NOMO-1 treated with dmso at 0.1 percent for 144 hours (cell line): ENCODE measurements at regions not wholly inside any gene's neighbourhood (a gene's known extent, or its start where the extent isn't known, plus 50 kb on each side); places are given as distances from the start of the nearest gene placed in this dataset.
"Not testable (repeated sequence)": the region's sequence is repeated elsewhere in the genome, so short reads cannot be mapped to it uniquely, and the experiment has no call there.

Experiments
- DNase-seq: peaks from one replicate; lab custom pipeline; 2025; ENCODE audit not compliant: unreplicated experiment; lab: John Stamatoyannopoulos, UW

DNA sequence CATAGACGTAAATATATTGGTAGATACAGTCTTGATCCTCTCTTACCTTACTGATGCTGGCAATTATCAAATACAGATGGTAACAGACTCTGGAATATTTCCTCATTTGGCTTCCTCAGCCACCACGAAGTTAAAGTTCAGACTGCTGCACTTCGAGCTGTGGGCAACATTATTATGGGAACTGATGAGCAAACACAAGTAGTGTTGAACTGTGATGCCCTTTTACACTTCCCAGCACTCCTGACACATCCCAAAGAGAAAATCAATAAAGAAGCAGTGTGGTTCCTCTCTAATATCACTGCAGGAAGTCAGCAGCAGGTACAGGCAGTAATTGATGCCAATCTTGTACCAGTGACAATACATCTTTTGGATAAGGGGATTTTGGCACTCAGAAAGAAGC lies 162.7 kb upstream of the NT5E start:
- DNase-seq, result no peak

DNA sequence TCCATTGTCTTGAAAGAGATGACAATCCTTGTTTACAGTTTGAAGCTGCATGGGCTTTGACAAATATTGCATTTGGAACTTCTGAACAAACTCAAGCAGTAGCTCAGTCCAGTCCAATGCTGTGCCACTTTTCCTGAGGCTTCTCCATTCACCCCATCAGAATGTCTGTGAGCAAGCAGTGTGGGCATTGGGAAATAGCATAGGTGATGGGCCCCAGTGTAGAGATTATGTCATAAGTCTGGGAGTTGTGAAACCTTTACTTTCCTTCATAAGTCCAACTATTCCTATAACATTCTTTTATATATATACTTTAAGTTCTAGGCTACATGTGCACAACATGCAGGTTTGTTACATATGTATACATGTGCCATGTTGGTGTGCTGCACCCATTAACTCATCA lies 163.4 kb upstream of the NT5E start:
- not testable (repeated sequence) for DNase-seq

DNA sequence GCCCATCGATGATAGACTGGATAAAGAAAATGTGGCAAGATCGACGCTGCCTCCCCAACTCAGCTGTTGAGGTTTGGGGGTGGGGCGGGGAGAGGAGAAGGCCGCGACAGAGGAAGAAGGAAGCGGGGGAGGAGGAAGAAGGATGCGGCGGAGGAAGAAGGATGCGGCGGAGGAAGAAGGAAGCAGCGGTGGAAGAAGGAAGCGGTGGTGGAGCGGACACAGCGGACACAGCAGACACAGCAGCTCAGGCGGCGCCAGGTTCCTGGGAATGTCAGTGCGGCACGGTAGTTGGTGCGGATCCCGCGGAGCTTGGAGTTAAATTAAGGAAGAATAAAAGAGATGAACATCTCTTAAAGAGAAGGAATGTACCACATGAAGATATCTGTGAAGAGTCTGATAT lies 163.9 kb upstream of the NT5E start:
- DNase-seq, result no peak

DNA sequence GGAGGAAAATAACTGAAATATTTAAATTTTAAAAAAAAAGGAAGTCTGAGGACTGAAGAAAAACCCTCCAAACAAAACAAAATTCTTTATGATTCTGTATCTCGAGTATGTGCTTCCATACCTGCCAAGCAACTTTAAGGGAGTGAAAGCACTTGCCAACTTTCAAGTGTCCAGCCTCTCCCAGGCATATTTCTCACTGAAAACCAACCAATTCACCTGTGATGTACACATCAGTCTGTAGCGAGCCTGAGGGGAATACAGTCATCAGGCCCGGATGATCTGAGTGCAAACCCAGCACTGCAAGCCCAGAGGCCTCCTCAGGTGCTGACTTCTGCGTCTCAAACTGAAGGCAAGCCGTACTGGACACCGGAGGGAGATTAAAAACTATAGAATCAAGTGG lies 164.8 kb upstream of the NT5E start:
- no peak for DNase-seq

DNA sequence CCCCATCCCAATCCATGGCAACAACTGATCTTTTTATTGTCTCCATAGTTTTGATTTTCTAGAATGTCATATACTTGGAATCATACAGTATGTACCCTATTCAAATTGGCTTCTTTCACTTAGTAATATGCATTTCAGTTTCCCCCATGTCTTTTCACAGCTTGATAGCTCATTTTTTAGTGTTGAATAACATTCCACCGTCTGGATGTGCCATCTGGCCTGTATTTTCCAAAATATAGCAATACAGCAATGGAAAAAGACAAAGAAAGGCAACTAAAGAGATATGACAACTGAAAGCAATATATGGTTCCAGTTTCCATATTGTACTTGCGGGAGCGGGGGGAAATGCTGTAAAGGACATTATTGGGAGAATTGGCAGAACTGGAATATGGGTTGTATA lies 166.4 kb upstream of the NT5E start:
- DNase-seq, result no peak

DNA sequence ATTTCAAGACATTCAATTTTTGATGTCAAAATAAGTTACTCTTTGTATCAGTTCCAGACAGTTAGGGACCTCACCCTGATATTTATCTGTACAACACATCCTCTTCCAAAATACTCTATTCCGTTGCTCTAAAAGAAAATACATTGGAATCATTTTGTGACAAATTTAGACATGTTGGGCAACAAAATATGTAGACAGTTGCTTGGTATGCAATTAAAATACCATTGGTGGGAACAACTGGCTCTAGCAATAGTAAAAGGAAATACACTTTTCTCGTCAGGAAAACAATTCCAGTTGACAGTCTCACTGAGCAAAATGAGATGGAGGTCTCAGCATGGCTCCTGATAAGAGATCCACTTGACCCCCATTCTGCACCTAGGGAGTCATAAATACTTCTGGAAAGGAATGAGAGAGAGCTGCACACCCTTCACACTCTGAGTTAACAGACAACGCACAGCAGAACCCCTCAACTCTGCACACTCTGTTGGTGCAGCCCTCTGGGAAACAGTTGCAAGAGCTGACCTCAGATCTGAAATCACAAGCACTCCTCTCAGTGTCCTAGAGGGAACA lies 171.3 kb upstream of the NT5E start:
- no peak for DNase-seq

DNA sequence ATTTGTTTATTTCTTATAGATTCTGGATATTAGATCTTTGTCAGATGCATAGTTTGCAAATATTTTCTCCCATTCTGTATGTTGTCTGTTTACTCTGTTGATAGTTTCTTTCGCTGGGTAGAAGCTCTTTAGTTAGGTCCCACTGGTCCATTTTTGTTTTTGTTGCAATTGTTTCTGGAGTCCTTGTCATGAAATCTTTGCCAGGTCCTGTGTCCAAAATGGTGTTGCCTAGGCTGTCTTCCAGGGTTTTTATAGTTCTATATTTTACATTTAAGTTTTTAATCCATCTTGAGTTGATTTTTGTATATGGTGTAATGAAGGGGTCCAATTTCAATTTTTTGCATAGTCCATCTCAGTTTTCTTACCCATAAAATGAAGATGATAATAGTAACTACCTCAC lies 173.9 kb upstream of the NT5E start:
- DNase-seq, result not testable (repeated sequence)

DNA sequence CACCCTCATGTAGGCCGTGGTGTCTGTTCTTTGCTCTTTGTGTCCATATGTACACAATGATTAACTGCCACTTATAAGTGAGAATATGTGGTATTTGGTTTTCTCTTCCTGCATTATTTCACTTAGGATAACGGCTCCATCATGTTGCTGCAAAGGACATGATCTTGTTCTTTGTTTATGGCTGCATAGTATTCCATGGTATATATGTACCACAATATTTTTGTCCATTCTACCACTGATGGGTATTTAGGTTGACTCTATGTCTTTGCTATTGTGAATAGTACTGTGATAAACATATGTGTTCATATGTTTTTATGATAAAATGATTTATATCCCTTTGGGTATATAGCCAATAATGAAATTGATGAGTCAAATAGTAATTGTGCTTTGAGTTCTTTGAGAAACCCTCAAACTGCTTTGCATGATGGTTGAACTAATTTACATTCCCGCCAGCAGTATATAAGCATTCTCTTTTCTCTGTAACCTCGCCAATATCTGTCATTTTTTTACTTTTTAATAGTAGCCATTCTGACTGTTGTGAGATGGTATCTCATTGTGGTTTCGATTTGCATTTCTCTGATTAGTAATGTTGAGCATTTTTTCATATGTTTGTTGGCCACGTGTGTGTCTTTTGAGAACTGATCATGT lies 174.4 kb upstream of the NT5E start:
- no peak for DNase-seq

DNA sequence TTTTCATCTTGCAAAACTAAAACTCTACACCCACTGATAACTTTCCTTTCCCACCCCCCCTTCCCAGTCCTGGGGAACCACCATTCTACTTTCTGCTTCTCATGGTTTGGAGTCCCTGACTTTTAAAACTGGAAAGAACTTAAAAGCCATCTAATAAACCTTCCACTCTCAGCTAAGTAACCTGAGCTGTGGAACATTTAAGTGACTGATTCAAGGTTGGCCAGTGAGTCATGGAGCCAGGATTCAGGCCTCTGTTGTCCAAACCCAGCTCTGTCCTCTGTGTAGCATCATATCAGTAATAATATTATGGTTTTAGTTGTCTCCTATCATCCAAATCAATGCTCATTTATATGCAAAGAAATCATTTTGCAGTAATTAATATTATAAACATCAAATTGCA lies 176.0 kb upstream of the NT5E start:
- no peak for DNase-seq

DNA sequence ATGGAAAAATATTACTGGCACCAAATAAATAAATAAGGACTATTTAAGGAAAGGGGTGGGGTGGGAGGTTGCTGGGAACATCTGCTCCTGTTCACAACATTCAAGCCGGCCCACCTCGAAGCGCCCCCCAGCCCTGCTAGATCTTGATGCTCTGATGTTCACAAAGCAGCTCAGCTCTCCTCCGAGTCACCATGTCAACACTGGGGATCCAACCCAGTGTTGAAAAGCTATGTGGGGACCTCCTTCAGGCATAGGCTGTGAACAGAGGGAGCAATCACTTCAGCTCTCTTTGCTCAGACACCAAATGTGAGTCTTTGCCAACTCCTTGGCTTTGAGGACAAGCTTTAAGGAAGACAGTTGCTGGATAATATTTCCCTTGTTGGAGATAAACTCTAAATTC lies 176.8 kb upstream of the NT5E start:
- DNase-seq, result no peak

DNA sequence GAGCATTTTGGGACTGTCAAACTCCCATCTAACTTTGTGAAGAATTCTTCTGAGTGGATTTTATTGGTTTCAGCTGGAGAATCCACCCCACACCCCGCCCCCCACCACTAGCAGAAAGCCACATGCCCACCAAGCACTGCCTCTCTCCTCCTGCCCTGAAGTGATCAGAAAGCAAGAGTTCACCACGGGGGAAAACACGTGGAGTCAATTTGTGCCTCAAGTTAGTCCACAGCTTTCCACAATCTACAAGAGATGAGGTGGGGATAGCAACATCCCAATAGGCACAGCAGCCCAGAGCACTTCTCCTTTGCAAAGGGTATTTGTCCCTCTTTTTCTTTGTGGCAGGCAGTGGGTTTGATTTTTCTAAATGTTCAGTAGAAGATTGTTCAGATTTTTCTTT lies 177.3 kb upstream of the NT5E start:
- DNase-seq, result no peak

DNA sequence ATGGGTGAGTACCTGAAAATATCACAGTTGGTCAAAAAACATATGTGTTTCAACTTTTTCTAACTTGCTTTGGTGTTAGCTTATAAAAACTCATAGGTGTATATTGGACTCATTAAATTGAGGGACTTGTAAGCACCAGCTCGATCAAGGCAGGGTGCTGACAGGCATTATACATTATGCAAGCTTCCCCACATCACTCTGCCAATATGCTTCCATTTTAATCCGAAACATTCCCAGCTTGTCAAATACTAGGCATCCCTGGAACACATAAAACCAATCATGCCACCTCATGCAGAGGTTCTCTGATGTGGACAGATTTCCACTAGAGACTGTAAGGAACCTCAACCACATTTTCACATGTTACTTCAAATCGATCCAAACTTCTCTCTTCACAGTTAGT lies 187.3 kb upstream of the NT5E start:
- DNase-seq, result no peak

DNA sequence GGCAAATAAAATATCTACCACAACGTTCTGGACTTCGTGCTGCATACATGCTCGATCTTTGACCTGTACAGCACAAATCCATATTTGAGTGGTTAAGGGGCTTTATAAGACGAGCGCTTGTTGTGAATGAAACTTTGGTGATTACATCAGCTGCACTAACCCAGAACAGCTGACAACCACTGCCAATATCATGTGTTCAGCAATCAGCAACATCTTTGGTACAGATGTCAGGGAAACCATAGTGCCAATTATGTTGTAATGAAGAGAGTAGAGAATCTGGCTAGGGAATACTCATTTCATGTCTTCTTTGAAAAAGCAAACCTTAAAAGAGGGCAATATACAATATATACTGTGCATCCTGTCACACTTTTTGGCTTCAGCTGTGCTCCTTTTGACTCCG lies 188.6 kb upstream of the NT5E start:
- DNase-seq, result no peak

DNA sequence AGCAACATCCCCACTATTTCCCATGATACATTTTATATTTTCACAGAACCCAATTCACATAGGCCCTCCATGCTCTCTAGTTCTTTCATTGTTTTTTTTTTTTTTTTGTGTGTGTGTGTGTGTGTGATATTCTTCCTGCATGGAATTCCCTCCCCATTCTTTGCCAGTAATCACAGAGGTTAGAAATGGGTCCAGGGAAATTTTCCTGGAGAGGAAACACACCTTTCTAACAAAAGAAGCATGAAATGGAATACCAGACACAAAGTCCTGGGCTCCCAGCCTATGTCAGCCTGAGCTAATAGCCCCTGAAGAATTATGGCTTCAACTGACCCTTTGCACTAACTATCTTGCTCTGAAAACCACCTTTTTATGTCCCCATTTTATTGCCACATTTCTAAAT lies 194.2 kb upstream of the NT5E start:
- no peak for DNase-seq

DNA sequence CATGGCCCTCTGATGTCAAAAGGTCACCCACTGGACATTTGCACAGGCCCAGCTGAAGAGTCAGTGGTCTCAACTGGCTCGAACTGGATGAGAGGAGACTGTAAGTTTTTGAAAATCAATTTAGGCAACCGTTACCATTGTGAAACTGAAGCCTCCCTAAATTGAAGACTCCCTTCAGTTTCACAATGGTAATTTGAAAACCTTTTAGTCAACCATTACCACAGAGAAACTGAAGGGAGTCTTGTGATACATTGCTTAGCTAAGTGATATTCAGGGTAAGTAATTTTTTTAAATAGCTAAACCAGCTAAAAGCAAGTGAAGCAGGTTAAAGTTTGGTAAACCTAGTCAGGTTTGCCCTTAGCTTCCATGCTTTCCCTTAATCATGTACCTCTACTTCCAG lies 197.3 kb upstream of the NT5E start:
- no peak for DNase-seq

DNA sequence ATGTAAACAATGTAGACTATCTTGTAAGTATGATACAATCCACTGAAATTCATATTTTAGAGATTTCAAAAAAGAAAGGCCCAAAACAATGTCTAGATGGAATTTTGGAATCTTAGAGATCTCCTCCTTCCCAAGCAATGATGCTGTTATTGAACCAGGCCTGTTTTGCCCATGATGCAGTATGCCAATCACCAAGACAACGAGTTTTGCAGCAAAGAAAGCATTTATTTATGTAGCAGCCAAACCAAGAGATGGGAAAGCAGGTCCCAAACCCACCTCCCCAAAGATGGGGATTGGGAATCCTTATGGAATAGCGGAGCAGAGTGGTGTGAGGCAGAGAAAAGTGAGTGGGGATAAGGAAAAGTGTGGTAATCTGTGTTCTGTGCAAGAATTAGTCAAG lies 197.8 kb upstream of the NT5E start:
- no peak for DNase-seq

DNA sequence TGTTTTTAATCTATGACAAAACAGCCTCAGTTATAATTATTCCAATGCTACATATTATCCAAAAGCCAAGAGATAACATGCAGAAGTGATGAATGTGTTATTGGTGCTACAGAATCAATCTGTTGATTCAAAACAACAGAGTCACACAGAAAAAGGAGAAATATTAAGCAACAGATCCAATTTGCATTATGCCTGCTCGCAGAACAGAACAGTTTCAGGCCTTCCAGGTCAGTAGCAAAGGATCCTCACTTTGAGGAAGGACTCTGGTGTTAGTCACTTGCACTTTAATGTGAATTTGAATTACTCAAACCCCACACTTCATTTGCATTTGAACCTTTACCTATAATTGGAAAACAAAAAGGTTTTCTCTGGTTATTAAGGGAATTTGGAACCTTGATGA lies 198.6 kb upstream of the NT5E start:
- no peak for DNase-seq

DNA sequence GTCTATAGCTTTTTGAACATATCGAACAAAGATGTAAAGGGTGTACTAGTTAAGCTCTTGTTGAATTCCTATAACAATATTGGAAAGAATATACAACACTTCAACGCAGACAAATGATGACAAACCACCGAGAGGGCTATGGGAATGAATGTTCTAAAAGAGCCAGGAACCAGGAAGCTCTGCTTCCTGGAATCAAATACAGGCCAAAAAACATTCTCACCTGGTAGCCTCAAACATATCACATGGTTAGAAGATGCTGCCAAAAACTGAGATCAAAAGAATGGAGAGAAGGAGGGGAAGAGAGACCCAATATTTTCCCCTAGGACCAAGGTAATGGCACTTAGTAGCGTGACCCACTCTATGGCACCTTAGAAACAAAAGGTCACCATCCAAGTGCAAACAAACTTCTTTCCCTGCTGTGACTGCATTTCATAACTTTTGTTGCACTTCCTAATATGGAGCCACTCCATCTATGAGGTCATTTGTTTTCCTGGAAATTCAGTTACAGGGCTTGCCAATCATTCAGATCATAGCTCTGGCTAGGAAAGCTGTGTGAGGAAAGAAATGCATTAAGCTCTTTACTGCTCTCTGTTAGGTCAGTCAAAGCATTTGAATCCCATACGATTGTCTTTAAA lies 199.2 kb upstream of the NT5E start:
- no peak for DNase-seq

DNA sequence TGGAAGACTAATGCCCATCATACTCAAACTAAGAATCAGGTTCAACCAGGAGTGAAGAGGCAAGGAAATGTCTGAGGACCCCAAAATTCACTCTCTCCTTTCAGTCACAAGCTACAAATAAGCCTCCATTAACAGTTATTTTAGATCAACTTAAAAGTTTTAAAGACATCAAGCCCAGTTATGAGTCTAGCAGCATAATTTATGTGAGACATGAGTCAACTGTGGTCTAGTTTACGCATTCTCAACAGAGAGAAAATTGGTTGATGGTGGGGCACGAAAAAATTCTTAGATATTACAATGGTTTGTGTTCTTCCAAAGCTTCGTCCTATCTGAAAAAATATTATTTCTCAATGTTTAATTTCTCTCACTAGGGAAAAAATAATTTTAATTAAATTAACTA lies 204.9 kb upstream of the NT5E start:
- DNase-seq, result no peak

DNA sequence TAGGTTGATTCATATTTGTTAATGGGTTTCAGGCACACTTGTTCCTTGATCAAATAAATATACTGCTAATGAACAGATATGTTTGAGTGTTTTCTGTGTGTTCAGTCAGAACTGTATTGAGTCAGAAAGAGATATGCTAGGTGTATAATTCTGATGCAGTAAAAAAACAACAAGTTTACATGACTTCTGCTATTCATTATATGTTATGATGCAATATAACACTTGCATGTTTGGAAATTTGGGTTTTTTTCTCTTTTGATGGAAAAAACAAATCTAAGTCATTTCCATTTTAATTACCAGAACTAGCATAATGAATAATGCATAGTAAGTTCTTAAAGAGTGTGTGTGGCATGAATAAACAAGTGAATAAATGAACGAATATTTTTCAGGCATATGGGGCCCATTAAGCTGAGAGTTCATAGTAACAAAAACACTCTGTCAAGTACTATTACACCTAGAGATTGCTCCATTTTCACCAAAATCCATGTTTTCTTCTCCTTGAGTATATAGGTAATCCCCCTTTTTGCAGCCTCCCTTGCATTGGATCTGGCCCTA lies 208.3 kb upstream of the NT5E start:
- DNase-seq, result no peak

DNA sequence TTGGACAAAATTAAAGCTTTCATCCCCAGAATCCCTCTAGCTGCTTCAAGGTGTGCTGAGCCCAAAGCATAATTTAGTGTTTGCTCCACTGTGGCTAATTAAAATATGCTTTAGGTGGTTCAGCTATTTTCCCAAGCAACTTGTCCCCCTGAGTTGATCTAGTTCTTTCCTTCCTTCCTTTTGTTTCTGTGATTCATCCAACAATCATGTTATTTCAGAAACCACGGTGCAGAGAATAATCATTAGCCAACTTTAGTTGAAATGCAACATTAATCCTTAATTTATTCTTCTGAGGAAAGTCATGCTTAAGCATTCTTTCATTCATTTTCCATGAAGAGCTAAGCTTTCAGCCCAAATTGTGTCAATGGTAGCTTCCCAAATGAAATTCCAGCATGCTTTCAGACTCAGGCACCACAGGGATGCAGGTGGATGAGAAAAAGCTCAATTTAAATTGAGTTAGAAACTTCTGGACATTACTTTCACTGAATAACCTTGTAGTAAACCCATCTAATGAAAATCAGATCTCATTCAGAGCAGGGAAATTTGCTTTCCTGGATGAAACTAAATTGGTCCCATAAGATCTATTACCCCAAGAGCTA lies 209.0 kb upstream of the NT5E start:
- no peak for DNase-seq

DNA sequence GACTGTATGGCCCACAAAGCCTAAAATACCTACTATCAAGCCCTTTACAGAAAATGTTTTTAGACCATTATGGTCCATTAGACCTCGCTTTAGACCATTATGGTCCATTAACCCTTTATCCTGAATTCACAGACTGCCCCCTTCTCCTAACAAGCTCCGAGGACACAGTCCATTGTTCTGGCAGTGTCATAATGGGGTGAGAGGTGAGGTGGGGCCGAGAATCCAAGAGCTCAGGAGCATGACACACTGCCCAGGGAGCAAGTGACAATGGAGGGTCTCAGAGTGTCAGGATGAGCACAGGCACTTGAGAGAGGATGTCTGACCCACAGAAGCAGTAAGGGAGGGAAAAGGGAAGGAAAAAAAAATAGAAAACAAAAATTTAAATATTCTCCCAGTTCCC lies 212.4 kb upstream of the NT5E start:
- no peak for DNase-seq
